GM23338 (cell line): ENCODE measurements at regions not wholly inside any gene's neighbourhood (a gene's known extent, or its start where the extent isn't known, plus 50 kb on each side); places are given as distances from the start of the nearest gene placed in this dataset.
A peak's percentile ranks its signal among the peaks of the same experiment; 100 is the strongest.

Source experiments
- ATAC-seq: fragments of 200-7000 bp; cut with Tn5 transposase; 3 replicates; pipeline ENCODE4 v1.9.1; 2020
- DNase-seq: peaks from one replicate; pipeline ENCODE4 v3.0.0-alpha.2; 2015; ENCODE audit warnings: low spot score
- H2AFZ ChIP-seq: fragments of 200-600 bp; sonication (generic); 2 replicates; pipeline ENCODE4 v1.8.0; 2016; ENCODE audit warnings: antibody characterized with exemption, mild to moderate bottlenecking, moderate library complexity
- H3F3A ChIP-seq: fragments of 200-600 bp; sonication (generic); replicated peaks from 2 replicates; pipeline ENCODE4 v1.8.0; 2017; ENCODE audit warnings: antibody characterized with exemption, mixed run types, low read depth
- H3K27ac ChIP-seq: fragments of 200-600 bp; sonication (generic); 2 replicates; pipeline ENCODE4 v1.6.1; 2016; ENCODE audit warnings: low read depth
- H3K27me3 ChIP-seq: fragments of 200-600 bp; sonication (generic); 2 replicates; pipeline ENCODE4 v1.8.0; 2016; ENCODE audit warnings: mild to moderate bottlenecking, mixed run types, moderate library complexity; ENCODE audit not compliant: insufficient read depth
- H3K36me3 ChIP-seq: fragments of 200-600 bp; sonication (generic); 2 replicates; pipeline ENCODE4 v1.8.0; 2016; ENCODE audit warnings: mild to moderate bottlenecking; ENCODE audit not compliant: insufficient read depth
- H3K4me1 ChIP-seq: fragments of 200-600 bp; sonication (generic); 2 replicates; pipeline ENCODE4 v1.8.0; 2016; ENCODE audit warnings: mild to moderate bottlenecking, moderate library complexity; ENCODE audit not compliant: insufficient read depth
- H3K4me2 ChIP-seq: fragments of 200-600 bp; sonication (generic); 2 replicates; pipeline ENCODE4 v1.7.1; 2017; ENCODE audit warnings: mixed run types
- H3K4me3 ChIP-seq: fragments of 200-600 bp; sonication (generic); 2 replicates; pipeline ENCODE4 v1.6.1; 2016; ENCODE audit warnings: mixed run types
- H3K79me2 ChIP-seq: fragments of 200-600 bp; sonication (generic); replicated peaks from 2 replicates; pipeline ENCODE4 v1.8.0; 2017; ENCODE audit warnings: mild to moderate bottlenecking; ENCODE audit not compliant: insufficient read depth
- H3K9me2 ChIP-seq: fragments of 200-600 bp; sonication (generic); 2 replicates; pipeline ENCODE4 v1.8.0; 2017; ENCODE audit not compliant: insufficient read depth
- H4K20me1 ChIP-seq: fragments of 200-600 bp; sonication (generic); replicated peaks from 2 replicates; pipeline ENCODE4 v1.8.0; 2017; ENCODE audit warnings: mild to moderate bottlenecking; ENCODE audit not compliant: insufficient read depth
- H3K27ac Mint-ChIP-seq: 2 replicates; pipeline ENCODE4 v1.8.0; 2020; ENCODE audit warnings: inconsistent platforms, mild to moderate bottlenecking, moderate library complexity, mixed read lengths
- H3K27me3 Mint-ChIP-seq: 3 replicates; pipeline ENCODE4 v1.8.0; 2022; ENCODE audit warnings: low read depth, mild to moderate bottlenecking, moderate library complexity, mixed read lengths, inconsistent platforms; ENCODE audit not compliant: insufficient read depth, poor library complexity
- H3K36me3 Mint-ChIP-seq: 3 replicates; pipeline ENCODE4 v1.8.0; 2021; ENCODE audit warnings: low read depth, mild to moderate bottlenecking, inconsistent platforms, moderate library complexity, mixed read lengths
- H3K4me1 Mint-ChIP-seq: 3 replicates; pipeline ENCODE4 v1.8.0; 2020; ENCODE audit warnings: mild to moderate bottlenecking, inconsistent platforms, mixed read lengths
- H3K4me3 Mint-ChIP-seq: 3 replicates; pipeline ENCODE4 v1.8.0; 2021; ENCODE audit warnings: moderate library complexity, mild to moderate bottlenecking, inconsistent platforms, mixed read lengths
- H3K9me3 Mint-ChIP-seq: 3 replicates; pipeline ENCODE4 v1.8.0; 2020; ENCODE audit warnings: moderate library complexity, mild to moderate bottlenecking, inconsistent platforms, mixed read lengths
- CREB1 ChIP-seq: fragments of 250-450 bp; sonication (Bioruptor Pico); IDR thresholded peaks from 2 replicates; pipeline ENCODE4 v1.5.0; 2020; ENCODE audit warnings: low read depth, mild to moderate bottlenecking, moderate library complexity
- EZH2 ChIP-seq: fragments of 200-600 bp; sonication (generic); IDR thresholded peaks from one replicate; pipeline ENCODE4 v1.8.0; 2017; ENCODE audit warnings: antibody characterized with exemption, mild to moderate bottlenecking, low read depth; ENCODE audit not compliant: unreplicated experiment
- EZH2phosphoT487 ChIP-seq: fragments of 200-600 bp; sonication (generic); IDR thresholded peaks from one replicate; pipeline ENCODE4 v1.8.1; 2018; ENCODE audit warnings: antibody characterized with exemption; ENCODE audit not compliant: unreplicated experiment
- NANOG ChIP-seq: IDR thresholded peaks from 2 replicates; pipeline ENCODE4 v1.6.1; 2016; ENCODE audit warnings: antibody characterized with exemption, borderline replicate concordance
- POLR2AphosphoS5 ChIP-seq: IDR thresholded peaks from 2 replicates; pipeline ENCODE4 v1.6.1; 2016; ENCODE audit warnings: antibody characterized with exemption, low read depth
- ZNF114 ChIP-seq: fragments of 250-450 bp; sonication (Bioruptor Pico); IDR thresholded peaks from 2 replicates; pipeline ENCODE4 v1.5.0; 2020; ENCODE audit warnings: mild to moderate bottlenecking, moderate library complexity
- TF ChIP-seq, protein P1 (sequence below): fragments of 250-450 bp; sonication (Bioruptor Pico); IDR thresholded peaks from 2 replicates; pipeline ENCODE4 v1.5.0; 2020; ENCODE audit warnings: mild to moderate bottlenecking, moderate library complexity
- TF ChIP-seq, protein P2 (sequence below): IDR thresholded peaks from one replicate; pipeline ENCODE4 v1.6.1; 2018; ENCODE audit warnings: antibody characterized with exemption; ENCODE audit not compliant: unreplicated experiment
- TF ChIP-seq, protein P3 (sequence below): IDR thresholded peaks from 2 replicates; pipeline ENCODE4 v1.6.1; 2016; ENCODE audit warnings: antibody characterized with exemption

- ATAC-seq: peak; percentile 70
- TF ChIP-seq EZH2: no peak
- TF ChIP-seq, protein P1, sequence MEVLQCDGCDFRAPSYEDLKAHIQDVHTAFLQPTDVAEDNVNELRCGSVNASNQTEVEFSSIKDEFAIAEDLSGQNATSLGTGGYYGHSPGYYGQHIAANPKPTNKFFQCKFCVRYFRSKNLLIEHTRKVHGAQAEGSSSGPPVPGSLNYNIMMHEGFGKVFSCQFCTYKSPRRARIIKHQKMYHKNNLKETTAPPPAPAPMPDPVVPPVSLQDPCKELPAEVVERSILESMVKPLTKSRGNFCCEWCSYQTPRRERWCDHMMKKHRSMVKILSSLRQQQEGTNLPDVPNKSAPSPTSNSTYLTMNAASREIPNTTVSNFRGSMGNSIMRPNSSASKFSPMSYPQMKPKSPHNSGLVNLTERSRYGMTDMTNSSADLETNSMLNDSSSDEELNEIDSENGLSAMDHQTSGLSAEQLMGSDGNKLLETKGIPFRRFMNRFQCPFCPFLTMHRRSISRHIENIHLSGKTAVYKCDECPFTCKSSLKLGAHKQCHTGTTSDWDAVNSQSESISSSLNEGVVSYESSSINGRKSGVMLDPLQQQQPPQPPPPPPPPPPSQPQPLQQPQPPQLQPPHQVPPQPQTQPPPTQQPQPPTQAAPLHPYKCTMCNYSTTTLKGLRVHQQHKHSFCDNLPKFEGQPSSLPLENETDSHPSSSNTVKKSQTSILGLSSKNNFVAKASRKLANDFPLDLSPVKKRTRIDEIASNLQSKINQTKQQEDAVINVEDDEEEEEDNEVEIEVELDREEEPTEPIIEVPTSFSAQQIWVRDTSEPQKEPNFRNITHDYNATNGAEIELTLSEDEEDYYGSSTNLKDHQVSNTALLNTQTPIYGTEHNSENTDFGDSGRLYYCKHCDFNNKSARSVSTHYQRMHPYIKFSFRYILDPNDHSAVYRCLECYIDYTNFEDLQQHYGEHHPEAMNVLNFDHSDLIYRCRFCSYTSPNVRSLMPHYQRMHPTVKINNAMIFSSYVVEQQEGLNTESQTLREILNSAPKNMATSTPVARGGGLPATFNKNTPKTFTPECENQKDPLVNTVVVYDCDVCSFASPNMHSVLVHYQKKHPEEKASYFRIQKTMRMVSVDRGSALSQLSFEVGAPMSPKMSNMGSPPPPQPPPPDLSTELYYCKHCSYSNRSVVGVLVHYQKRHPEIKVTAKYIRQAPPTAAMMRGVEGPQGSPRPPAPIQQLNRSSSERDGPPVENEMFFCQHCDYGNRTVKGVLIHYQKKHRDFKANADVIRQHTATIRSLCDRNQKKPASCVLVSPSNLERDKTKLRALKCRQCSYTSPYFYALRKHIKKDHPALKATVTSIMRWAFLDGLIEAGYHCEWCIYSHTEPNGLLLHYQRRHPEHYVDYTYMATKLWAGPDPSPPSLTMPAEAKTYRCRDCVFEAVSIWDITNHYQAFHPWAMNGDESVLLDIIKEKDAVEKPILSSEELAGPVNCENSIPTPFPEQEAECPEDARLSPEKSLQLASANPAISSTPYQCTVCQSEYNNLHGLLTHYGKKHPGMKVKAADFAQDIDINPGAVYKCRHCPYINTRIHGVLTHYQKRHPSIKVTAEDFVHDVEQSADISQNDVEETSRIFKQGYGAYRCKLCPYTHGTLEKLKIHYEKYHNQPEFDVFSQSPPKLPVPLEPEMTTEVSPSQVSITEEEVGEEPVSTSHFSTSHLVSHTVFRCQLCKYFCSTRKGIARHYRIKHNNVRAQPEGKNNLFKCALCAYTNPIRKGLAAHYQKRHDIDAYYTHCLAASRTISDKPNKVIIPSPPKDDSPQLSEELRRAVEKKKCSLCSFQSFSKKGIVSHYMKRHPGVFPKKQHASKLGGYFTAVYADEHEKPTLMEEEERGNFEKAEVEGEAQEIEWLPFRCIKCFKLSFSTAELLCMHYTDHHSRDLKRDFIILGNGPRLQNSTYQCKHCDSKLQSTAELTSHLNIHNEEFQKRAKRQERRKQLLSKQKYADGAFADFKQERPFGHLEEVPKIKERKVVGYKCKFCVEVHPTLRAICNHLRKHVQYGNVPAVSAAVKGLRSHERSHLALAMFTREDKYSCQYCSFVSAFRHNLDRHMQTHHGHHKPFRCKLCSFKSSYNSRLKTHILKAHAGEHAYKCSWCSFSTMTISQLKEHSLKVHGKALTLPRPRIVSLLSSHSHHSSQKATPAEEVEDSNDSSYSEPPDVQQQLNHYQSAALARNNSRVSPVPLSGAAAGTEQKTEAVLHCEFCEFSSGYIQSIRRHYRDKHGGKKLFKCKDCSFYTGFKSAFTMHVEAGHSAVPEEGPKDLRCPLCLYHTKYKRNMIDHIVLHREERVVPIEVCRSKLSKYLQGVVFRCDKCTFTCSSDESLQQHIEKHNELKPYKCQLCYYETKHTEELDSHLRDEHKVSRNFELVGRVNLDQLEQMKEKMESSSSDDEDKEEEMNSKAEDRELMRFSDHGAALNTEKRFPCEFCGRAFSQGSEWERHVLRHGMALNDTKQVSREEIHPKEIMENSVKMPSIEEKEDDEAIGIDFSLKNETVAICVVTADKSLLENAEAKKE (CRISPR knock-in tag): 0 out of 2 replicates have a peak, but pooled peaks have one; percentile 15
- no peak; the same call in 1 of the 2 replicates for TF ChIP-seq NANOG
- no peak for TF ChIP-seq POLR2AphosphoS5
- TF ChIP-seq EZH2phosphoT487: no peak
- TF ChIP-seq, protein P2, sequence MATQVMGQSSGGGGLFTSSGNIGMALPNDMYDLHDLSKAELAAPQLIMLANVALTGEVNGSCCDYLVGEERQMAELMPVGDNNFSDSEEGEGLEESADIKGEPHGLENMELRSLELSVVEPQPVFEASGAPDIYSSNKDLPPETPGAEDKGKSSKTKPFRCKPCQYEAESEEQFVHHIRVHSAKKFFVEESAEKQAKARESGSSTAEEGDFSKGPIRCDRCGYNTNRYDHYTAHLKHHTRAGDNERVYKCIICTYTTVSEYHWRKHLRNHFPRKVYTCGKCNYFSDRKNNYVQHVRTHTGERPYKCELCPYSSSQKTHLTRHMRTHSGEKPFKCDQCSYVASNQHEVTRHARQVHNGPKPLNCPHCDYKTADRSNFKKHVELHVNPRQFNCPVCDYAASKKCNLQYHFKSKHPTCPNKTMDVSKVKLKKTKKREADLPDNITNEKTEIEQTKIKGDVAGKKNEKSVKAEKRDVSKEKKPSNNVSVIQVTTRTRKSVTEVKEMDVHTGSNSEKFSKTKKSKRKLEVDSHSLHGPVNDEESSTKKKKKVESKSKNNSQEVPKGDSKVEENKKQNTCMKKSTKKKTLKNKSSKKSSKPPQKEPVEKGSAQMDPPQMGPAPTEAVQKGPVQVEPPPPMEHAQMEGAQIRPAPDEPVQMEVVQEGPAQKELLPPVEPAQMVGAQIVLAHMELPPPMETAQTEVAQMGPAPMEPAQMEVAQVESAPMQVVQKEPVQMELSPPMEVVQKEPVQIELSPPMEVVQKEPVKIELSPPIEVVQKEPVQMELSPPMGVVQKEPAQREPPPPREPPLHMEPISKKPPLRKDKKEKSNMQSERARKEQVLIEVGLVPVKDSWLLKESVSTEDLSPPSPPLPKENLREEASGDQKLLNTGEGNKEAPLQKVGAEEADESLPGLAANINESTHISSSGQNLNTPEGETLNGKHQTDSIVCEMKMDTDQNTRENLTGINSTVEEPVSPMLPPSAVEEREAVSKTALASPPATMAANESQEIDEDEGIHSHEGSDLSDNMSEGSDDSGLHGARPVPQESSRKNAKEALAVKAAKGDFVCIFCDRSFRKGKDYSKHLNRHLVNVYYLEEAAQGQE: no peak
- TF ChIP-seq, protein P3, sequence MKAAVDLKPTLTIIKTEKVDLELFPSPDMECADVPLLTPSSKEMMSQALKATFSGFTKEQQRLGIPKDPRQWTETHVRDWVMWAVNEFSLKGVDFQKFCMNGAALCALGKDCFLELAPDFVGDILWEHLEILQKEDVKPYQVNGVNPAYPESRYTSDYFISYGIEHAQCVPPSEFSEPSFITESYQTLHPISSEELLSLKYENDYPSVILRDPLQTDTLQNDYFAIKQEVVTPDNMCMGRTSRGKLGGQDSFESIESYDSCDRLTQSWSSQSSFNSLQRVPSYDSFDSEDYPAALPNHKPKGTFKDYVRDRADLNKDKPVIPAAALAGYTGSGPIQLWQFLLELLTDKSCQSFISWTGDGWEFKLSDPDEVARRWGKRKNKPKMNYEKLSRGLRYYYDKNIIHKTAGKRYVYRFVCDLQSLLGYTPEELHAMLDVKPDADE: no peak
- no peak for TF ChIP-seq CREB1 (CRISPR knock-in tag)
- no peak for TF ChIP-seq ZNF114 (CRISPR knock-in tag)
- Histone ChIP-seq H3K79me2 (no peaks in the 10 kb centered on the region), H2AFZ (no peak overlapping the region), H3K4me2 (peak overlapping the region; percentile 42), H3K4me3 (peak overlapping the region; percentile 7), H3K9me2 (peaks cover 26% of the 10 kb centered on the region; the same call in 1 of the 2 replicates), H3F3A (no peaks in the 10 kb centered on the region), H3K4me1 (peaks cover 43% of the 10 kb centered on the region), H3K36me3 (no peaks in the 10 kb centered on the region), H3K27ac (peak overlapping the region; percentile 52; the same call in 1 of the 2 replicates), H4K20me1 (no peaks in the 10 kb centered on the region), H3K27me3 (no peaks in the 10 kb centered on the region)
- H3K9me3 Mint-ChIP-seq: no peaks in the 10 kb centered on the region
- peaks cover 3% of the 10 kb centered on the region for H3K27me3 Mint-ChIP-seq
- H3K36me3 Mint-ChIP-seq: no peaks in the 10 kb centered on the region
- peak overlapping the region; percentile 69 for H3K27ac Mint-ChIP-seq
- DNase-seq: peak; percentile 55
- peaks cover 58% of the 10 kb centered on the region for H3K4me1 Mint-ChIP-seq
- H3K4me3 Mint-ChIP-seq: peak overlapping the region; percentile 21; the same call in 2 of the 3 replicates
Observed at GRCh38 chr3:124634210-124635168, 95.8 kb upstream of the UMPS start.
